Common myeloid progenitor, CD34-positive (primary cell): ENCODE measurements at regions not wholly inside any gene's neighbourhood (a gene's known extent, or its start where the extent isn't known, plus 50 kb on each side); places are given as distances from the start of the nearest gene placed in this dataset.
"Not testable (repeated sequence)": the region's sequence is repeated elsewhere in the genome, so short reads cannot be mapped to it uniquely, and the experiment has no call there.

Experiments
- CTCF ChIA-PET: fragments of 350-600 bp; sonication (Branson Sonifier 250); formaldehyde crosslinking; loops from one replicate; lab custom pipeline; 2021; ENCODE audit warnings: antibody characterized with exemption; lab: Charles Lee
- POLR2A ChIA-PET: fragments of 350-600 bp; sonication (Branson Sonifier 250); formaldehyde crosslinking; loops from one replicate; lab custom pipeline; 2021; ENCODE audit warnings: antibody characterized with exemption; lab: Charles Lee
- DNase-seq, 3 donors: peaks; one replicate each; pipeline versions ENCODE4 v3.0.0 to v3.0.0-alpha.2; 2013
- H3K27ac ChIP-seq, 2 experiments: 1 replicate in 1 of 2; 2 replicates in 1 of 2; pipeline ENCODE4 v1.7.0; 2013; ENCODE audit warnings: inconsistent platforms in 2 of 2, low read length in 2 of 2, mild to moderate bottlenecking in 2 of 2, low read depth in 1 of 2, moderate library complexity in 1 of 2; ENCODE audit not compliant: severe bottlenecking in 2 of 2, insufficient read depth in 1 of 2, poor library complexity in 1 of 2
- H3K27me3 ChIP-seq, 5 experiments: replicated peaks in 2 of 5; 1 replicate in 3 of 5; 2 replicates in 2 of 5; pipeline versions ENCODE4 v1.6.1 to v1.7.0; 2013; ENCODE audit warnings: low read length in 4 of 5, mild to moderate bottlenecking in 2 of 5, moderate library complexity in 2 of 5, inconsistent platforms in 1 of 5; ENCODE audit not compliant: insufficient read depth in 5 of 5, control insufficient read depth in 4 of 5
- H3K36me3 ChIP-seq, 4 experiments: 1 replicate in 2 of 4; 2 replicates in 2 of 4; pipeline versions ENCODE4 v1.6.1 to v1.7.0; 2013; ENCODE audit warnings: low read length in 3 of 4, control low read depth in 1 of 4, mild to moderate bottlenecking in 1 of 4; ENCODE audit not compliant: control insufficient read depth in 4 of 4, insufficient read depth in 4 of 4
- H3K4me1 ChIP-seq, 4 experiments: 1 replicate in 3 of 4; 2 replicates in 1 of 4; pipeline versions ENCODE4 v1.6.1 to v1.7.1; 2013; ENCODE audit warnings: low read length in 3 of 4, mild to moderate bottlenecking in 3 of 4, control low read depth in 1 of 4, inconsistent platforms in 1 of 4, moderate library complexity in 1 of 4; ENCODE audit not compliant: control insufficient read depth in 4 of 4, insufficient read depth in 4 of 4; ENCODE audit errors: control extremely low read depth in 1 of 4
- H3K4me3 ChIP-seq, 7 experiments: 1 replicate in 4 of 7; 2 replicates in 3 of 7; pipeline versions ENCODE4 v1.5.1 to v1.7.0; 2013; ENCODE audit warnings: mild to moderate bottlenecking in 7 of 7, low read length in 6 of 7, moderate library complexity in 6 of 7, inconsistent platforms in 2 of 7, low read depth in 2 of 7, control low read depth in 1 of 7; ENCODE audit not compliant: insufficient read depth in 4 of 7, control insufficient read depth in 1 of 7; ENCODE audit errors: extremely low read depth in 1 of 7
- H3K9me3 ChIP-seq, 5 experiments: 1 replicate in 4 of 5; 2 replicates in 1 of 5; pipeline versions ENCODE4 v1.6.1 to v1.7.1; 2013; ENCODE audit warnings: low read length in 4 of 5, mild to moderate bottlenecking in 2 of 5, inconsistent platforms in 1 of 5, low read depth in 1 of 5, moderate library complexity in 1 of 5; ENCODE audit not compliant: control insufficient read depth in 4 of 5, insufficient read depth in 2 of 5; ENCODE audit errors: control extremely low read depth in 1 of 5
- WGBS: methylation state at CpG from one replicate; pipeline ENCODE4 v1.1.5; 2013; ENCODE audit not compliant: insufficient coverage; 5-methylcytosine and 5-hydroxymethylcytosine counted together

DNA sequence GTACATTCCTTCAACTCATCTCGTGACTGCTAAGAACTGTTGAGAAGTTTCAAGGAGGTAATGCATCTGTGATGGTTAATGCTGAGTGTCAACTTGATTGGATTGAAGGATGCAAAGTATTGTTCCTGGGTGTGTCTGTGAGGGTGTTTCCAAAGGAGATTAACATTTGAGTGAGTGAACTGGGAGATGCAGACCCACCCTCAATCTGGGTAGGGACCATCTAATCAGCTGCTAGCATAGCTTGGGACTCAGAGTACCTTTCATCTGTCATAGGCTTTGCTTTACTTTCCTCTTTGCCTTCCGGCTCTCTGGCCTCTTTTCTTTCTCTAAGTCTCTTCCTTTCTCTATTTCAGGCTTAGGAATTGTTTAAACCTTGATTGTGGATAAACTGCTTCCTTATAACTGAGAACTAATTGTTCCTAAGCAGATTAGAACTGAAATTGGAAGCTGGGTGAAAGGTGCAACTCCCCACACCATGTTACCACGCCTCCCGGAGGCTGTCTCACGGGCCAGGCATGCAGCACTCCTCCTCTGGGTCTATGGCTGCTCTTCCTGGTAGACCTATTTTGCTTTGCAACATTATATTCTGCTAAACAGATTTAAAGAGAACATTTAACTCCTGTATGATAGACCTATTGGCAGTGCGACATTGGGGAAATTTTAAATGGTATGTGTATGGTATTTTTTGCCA is 298.2 kb downstream of the CCSER2 start:
- no peak for DNase-seq
- Histone ChIP-seq H3K27ac (no peak overlapping the region), H3K9me3 (no peaks in the 10 kb centered on the region), H3K36me3 (no peaks in the 10 kb centered on the region), H3K4me3 (no peak overlapping the region), H3K27me3 (peaks cover 0 to 2% (median 0%) of the 10 kb centered on the region in 5 experiments), H3K4me1 (no peaks in the 10 kb centered on the region)
- WGBS: 100% methylated on average over 3 of the region's 6 CpGs
- ChIA-PET POLR2A (no interaction called here), CTCF (no interaction called here)

DNA sequence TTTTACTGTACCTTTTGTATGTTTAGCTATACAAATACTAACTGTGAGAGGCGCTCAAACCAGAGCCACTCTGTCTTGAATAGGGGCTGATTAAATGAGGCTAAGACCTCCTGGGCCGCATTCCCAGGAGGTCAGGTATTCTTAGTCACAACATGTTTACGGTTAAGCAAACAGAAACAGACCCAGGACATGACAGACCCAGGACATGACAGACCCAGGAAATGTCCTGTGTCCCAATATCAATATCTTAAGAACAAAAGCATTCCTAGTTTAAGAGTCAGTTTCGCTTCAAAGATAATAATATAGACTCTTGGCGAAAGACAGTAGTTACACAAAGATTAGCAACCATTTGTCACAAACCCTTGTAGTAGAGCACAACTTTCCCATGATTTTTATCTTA is 304.5 kb downstream of the CCSER2 start:
- Histone ChIP-seq H3K4me3 (no peak overlapping the region), H3K27ac (no peak overlapping the region), H3K4me1 (no peaks in the 10 kb centered on the region), H3K9me3 (peaks cover 0 to 3% (median 0%) of the 10 kb centered on the region in 5 experiments), H3K36me3 (no peaks in the 10 kb centered on the region), H3K27me3 (no peaks in the 10 kb centered on the region)
- 92% methylated on average over 5 of the region's 5 CpGs for WGBS
- ChIA-PET POLR2A (no interaction called here), CTCF (no interaction called here)
- no peak for DNase-seq

DNA sequence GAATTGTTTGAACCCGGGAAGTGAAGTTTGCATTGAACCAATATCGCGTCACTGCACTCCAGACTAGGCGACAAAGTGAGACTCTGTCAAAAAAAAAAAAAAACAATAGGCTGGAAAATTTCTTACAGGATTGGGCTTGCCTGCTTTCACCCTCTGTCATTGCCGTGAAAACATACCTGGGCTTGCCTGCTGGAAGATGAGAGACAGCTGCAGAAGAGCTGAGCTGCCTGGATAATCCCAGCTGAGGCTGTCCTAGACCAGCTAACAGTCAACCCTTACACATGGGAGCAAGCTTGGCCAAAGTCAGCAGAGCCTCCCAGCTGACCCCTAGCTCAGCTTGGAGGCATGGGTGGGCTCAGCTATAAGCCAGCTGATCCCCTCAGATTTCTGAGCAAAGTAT is 306.2 kb downstream of the CCSER2 start:
- Histone ChIP-seq H3K4me3 (no peak overlapping the region), H3K36me3 (no peaks in the 10 kb centered on the region), H3K9me3 (peaks cover 0 to 3% (median 0%) of the 10 kb centered on the region in 5 experiments), H3K4me1 (no peaks in the 10 kb centered on the region), H3K27ac (no peak overlapping the region), H3K27me3 (no peaks in the 10 kb centered on the region)
- ChIA-PET CTCF (no interaction called here), POLR2A (no interaction called here)
- WGBS: 100% methylated on average over 5 of the region's 5 CpGs
- no peak for DNase-seq

DNA sequence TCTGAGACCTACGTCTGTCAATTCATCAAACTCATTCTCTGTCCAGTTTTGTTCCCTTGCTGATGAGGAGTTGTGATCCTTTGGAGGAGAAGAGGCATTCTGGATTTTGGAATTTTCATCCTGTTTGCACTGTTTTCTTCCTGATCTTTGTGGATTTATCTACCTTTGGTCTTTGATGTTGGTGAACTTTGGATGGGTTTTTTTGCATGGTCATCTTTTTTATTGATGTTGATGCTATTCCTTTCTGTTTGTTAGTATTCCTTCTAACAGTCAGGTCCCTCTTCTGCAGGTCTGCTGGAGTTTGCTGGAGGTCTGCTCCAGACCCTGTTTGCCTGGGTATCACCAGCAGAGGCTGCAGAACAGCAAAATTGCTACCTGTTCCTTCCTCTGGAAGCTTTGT is 322.2 kb downstream of the CCSER2 start:
- not testable (repeated sequence) for H3K27me3 ChIP-seq
- WGBS: no CpG with 5 or more reads among the region's 1 CpG
- POLR2A ChIA-PET: interaction anchor here (0.6 kb wide), 1 partner anchor 572 kb away, joined by 3 read pairs; no protein-coding TSS in a partner anchor

DNA sequence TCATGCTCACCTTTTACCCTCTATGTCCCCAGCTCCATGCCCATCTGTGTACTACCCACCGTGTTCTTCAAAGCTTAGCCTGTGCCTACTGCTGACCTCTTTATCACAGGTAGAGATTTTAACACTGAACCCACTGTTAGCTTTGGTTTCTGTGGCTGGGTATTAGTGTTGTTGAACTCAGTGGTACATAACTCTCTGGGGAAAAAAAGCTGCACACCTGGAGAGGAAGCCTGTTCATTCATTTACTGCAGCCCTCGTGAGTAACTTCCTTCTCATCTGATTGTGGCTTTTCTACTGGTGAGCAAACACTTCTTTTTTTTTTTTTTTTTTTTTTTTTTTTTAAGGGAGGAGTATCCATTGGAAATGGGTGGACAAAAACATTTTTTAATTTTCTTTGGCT is 326.3 kb downstream of the CCSER2 start:
- Histone ChIP-seq H3K4me1 (peaks cover 0 to 4% (median 2%) of the 10 kb centered on the region in 4 experiments), H3K27ac (no peak overlapping the region), H3K27me3 (peaks cover 0 to 4% (median 0%) of the 10 kb centered on the region in 5 experiments), H3K36me3 (no peaks in the 10 kb centered on the region), H3K4me3 (no peak overlapping the region), H3K9me3 (peaks cover 0 to 4% (median 0%) of the 10 kb centered on the region in 5 experiments)
- 29% methylated on average over 1 of the region's 2 CpGs for WGBS
- CTCF ChIA-PET: no interaction called here
- peak; percentile 9 to 65 (median 56) for DNase-seq
- POLR2A ChIA-PET: no interaction called here

More for the DNA sequence above, 322.2 kb downstream of the CCSER2 start:
- H3K4me3 ChIP-seq, H3K4me1 ChIP-seq, H3K27ac ChIP-seq, H3K9me3 ChIP-seq, H3K36me3 ChIP-seq, CTCF ChIA-PET, DNase-seq: not testable (repeated sequence)

DNA sequence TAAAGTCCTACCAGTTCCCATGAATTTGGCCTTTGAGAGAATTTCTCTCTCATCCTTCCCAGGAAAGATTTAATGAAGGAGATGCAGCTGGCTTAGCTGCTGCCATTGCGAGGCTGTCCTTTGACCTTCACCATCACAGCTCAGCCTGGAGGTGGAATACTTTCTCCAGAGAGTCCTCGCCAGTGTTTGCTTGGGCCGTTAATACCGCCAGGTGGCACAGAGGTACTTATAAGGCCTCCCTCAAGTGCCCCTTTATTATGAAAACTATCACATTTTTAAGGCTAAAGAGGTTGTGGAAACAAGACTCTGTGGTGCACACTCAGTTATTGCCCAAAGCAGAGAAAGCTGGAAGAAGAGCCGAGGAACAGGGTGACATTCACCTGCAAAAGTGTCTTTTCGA is 330.6 kb downstream of the CCSER2 start:
- H3K27ac ChIP-seq: no peak overlapping the region
- no peak for DNase-seq
- ChIA-PET POLR2A (no interaction called here), CTCF (no interaction called here)
- peaks cover 0 to 4% (median 2%) of the 10 kb centered on the region in 4 experiments for H3K4me1 ChIP-seq
- no peaks in the 10 kb centered on the region for H3K9me3 ChIP-seq
- no peak overlapping the region for H3K4me3 ChIP-seq
- 95% methylated on average over 3 of the region's 6 CpGs for WGBS
- no peaks in the 10 kb centered on the region for H3K36me3 ChIP-seq
- H3K27me3 ChIP-seq: peaks cover 0 to 4% (median 0%) of the 10 kb centered on the region in 5 experiments

DNA sequence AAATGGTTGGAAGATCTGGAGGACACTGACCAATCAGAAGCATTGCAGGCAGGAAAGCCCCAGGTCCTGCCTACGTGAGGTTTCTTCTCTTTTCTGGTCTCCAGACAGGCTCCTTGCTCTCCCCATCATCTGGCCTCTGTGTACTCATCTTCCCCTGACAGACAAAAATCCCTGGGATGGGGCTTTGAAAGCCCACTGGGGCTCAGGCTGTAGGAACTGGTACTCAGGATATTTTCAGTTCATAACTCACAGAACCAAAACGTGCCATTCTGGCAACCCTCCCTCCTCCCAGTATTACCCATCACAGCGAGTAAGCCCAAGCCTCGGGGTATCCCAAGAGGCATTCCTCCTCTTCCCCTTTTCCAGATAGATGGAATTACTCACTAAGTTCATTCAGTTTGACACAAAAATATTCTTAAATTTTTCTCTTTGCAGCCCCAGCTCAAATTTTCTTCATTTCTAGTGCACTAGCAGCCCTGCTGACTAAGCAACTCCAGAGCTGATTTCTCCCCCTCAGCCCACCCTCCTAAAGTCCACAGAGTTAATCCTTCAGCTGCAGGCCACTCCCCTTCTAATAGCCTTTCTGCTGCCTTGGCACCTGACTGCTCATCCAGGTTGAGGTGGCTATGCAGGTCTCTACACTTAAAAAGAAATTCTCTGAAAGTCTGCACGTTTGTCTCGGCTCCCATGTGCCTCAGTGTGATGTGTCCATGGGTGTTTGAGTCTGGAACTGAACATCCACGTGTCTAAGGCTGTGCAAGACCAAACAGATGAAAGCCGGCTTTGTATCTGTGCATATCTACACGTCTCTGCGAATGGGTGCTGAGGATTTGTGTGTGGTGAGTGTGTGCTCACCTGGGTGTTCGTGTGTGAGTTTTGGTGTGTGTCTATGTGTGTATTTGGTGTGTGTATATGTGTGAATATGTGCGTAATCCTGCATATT is 331.4 kb downstream of the CCSER2 start:
- WGBS: 86% methylated on average over 12 of the region's 12 CpGs

More for the DNA sequence above, 331.4 kb downstream of the CCSER2 start:
- Histone ChIP-seq H3K4me3 (no peak overlapping the region), H3K27ac (no peak overlapping the region), H3K27me3 (peaks cover 0 to 4% (median 0%) of the 10 kb centered on the region in 5 experiments), H3K9me3 (no peaks in the 10 kb centered on the region), H3K4me1 (peaks cover 0 to under 1% (median 0%) of the 10 kb centered on the region in 4 experiments), H3K36me3 (no peaks in the 10 kb centered on the region)
- DNase-seq: no peak
- ChIA-PET POLR2A (no interaction called here), CTCF (no interaction called here)
